SJCRH30 (cell line): ENCODE measurements at regions not wholly inside any gene's neighbourhood (a gene's known extent, or its start where the extent isn't known, plus 50 kb on each side); places are given as distances from the start of the nearest gene placed in this dataset.
"Not testable (repeated sequence)": the region's sequence is repeated elsewhere in the genome, so short reads cannot be mapped to it uniquely, and the experiment has no call there.

Experiments
- DNase-seq, 2 experiments: peaks; one replicate each; pipeline ENCODE4 v3.0.0-alpha.2; 2015 to 2020
- H3K27ac ChIP-seq: fragments of 250-450 bp; sonication (Bioruptor Pico); 2 replicates; pipeline ENCODE4 v1.5.1; 2020; ENCODE audit warnings: mild to moderate bottlenecking, moderate library complexity
- H3K27me3 ChIP-seq: fragments of 250-450 bp; sonication (Bioruptor Pico); 2 replicates; pipeline ENCODE4 v1.5.1; 2020; ENCODE audit warnings: mild to moderate bottlenecking, moderate library complexity
- H3K36me3 ChIP-seq: fragments of 250-450 bp; sonication (Bioruptor Pico); 2 replicates; pipeline ENCODE4 v1.5.1; 2020; ENCODE audit warnings: mild to moderate bottlenecking, moderate library complexity
- H3K4me1 ChIP-seq: fragments of 250-450 bp; sonication (Bioruptor Pico); 2 replicates; pipeline ENCODE4 v1.5.1; 2020; ENCODE audit warnings: mild to moderate bottlenecking, moderate library complexity
- H3K4me3 ChIP-seq: fragments of 250-450 bp; sonication (Bioruptor Pico); 2 replicates; pipeline ENCODE4 v1.5.1; 2020; ENCODE audit warnings: mild to moderate bottlenecking, moderate library complexity
- H3K9me3 ChIP-seq: fragments of 250-450 bp; sonication (Bioruptor Pico); replicated peaks from 2 replicates; pipeline ENCODE4 v1.5.1; 2020; ENCODE audit warnings: mild to moderate bottlenecking, moderate library complexity

DNA sequence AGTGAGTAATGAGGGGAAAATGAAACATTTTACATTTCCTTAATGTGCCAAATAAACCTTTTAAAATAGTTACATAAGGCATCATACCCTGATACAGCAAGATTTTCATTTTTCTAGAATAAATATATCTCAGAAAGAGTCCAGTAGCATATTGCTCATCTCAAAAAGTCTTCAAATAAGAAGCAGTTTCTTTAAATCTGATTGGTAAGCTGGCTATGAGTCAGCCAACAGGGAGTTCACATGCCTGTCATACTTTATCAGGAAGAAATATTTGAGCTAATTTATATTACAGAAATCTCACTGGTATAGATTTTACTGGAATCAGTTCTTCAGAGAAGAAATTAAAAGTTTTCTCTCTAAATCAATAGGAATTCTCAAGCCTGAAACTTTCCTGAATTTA lies 258.1 kb downstream of the C11orf87 start:
- DNase-seq, result no peak
- Histone ChIP-seq H3K27me3 (no peaks in the 10 kb centered on the region), H3K4me1 (no peaks in the 10 kb centered on the region), H3K36me3 (no peaks in the 10 kb centered on the region), H3K9me3 (no peaks in the 10 kb centered on the region), H3K4me3 (no peak overlapping the region), H3K27ac (no peak overlapping the region)

GRCh38 chr11:109682788-109683187 lies 260.8 kb downstream of the C11orf87 start:
- not testable (repeated sequence) for DNase-seq, H3K36me3 ChIP-seq, H3K27me3 ChIP-seq, H3K9me3 ChIP-seq, H3K27ac ChIP-seq, H3K4me3 ChIP-seq, H3K4me1 ChIP-seq

GRCh38 chr11:109695696-109696095 lies 273.7 kb downstream of the C11orf87 start:
- H3K27me3 ChIP-seq, result no peaks in the 10 kb centered on the region
- no peaks in the 10 kb centered on the region for H3K36me3 ChIP-seq
- no peaks in the 10 kb centered on the region for H3K9me3 ChIP-seq
- no peaks in the 10 kb centered on the region for H3K4me1 ChIP-seq
- H3K4me3 ChIP-seq, result no peak overlapping the region
- peak in 1 of 2 experiments; percentile 1 for DNase-seq
- no peak overlapping the region for H3K27ac ChIP-seq

DNA sequence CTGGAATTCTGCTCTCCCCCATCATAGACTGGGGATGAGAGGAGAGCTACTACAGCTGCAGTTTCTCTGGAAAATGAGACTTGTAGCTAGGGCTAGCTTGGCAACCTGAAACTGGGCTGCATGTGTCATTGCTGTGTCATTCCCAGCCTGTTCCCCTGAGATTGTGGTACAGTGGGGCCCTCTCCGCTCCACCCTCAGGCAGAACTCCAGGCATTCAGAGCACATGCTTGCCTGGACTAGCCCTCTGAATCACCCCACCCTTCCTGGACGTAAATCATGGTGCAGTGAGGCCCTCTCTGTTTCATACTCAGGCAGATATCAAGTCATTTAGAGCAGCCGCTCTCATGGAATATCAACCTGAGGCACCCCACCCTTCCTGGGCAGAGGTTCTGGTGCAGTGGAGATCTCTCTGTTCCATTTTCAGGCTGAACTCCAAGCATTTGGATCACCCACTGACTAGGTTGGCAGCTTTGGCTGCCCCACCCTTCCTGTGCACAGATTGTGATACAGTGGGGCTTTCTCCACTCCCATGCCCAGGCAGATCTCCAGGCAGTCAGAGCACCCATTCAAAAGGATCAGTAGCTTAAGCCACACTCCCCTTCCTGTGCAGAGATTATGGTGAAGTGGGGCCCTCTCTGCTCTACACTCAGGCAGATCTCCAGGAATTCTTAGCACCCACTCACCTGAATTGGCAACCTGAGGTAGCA lies 274.4 kb downstream of the C11orf87 start:
- H3K4me3 ChIP-seq, result no peak overlapping the region
- H3K36me3 ChIP-seq, result no peaks in the 10 kb centered on the region
- H3K9me3 ChIP-seq, result no peaks in the 10 kb centered on the region
- no peaks in the 10 kb centered on the region for H3K27me3 ChIP-seq
- H3K4me1 ChIP-seq, result no peaks in the 10 kb centered on the region
- peak in 1 of 2 experiments; percentile 1 for DNase-seq
- no peak overlapping the region for H3K27ac ChIP-seq

DNA sequence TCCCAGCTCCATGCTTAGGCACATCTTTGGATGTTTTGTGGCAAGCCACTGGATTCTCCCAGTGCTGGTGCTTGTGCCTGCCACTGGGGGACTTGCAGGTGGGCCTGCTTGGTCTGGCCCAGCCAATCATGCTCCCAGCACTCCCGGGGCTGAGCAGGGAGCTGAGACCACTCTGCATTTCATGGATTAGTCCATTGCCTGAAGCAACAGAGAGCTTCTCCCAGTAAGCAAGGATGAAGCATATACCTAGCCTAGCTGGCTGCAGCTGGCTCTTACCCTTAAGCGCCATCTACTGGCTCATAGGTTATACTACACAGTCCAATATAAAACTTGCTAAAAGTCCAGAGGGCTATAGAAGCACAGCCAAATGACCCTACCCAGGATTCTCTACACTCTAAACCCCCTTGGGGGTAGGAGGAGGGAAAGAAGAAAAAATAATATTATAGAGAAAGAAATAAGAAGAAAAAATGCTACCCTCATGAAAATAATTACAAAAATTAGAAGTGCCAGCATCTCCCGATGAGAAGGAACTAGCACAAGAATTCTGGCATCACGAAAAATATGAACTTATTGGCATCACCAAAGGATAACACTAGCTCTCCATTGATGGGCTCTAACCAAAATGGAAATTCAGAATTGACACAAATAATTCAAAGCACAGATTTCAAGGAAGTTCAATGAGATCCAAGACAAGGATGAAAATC lies 275.3 kb downstream of the C11orf87 start:
- DNase-seq, result peak; percentile 16 to 61
- Histone ChIP-seq H3K9me3 (no peaks in the 10 kb centered on the region), H3K27ac (no peak overlapping the region)

DNA sequence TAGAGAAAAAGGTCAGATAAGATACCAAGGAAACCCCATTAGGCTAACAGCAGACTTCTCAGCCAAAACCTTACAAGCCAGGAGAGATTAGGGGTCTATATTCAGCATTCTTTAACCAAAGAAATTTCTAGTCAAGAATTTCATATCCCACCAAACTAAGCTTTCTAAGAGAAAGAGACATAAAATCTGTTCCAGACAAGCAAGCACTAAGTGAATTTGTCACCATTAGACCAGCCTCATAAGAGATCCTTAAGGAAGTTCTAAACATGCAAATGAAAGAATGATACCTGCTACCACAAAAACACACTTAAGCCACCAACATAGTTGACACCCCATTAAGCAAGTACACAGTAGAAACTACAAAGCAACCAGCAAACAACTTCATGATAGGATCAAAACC lies 276.2 kb downstream of the C11orf87 start:
- no peaks in the 10 kb centered on the region for H3K9me3 ChIP-seq
- H3K27ac ChIP-seq, result no peak overlapping the region
- no peak overlapping the region for H3K4me3 ChIP-seq
- H3K27me3 ChIP-seq, result no peaks in the 10 kb centered on the region
- no peak for DNase-seq
- H3K4me1 ChIP-seq, result no peaks in the 10 kb centered on the region
- no peaks in the 10 kb centered on the region for H3K36me3 ChIP-seq

More for the DNA sequence above, 275.3 kb downstream of the C11orf87 start:
- Histone ChIP-seq H3K4me3 (no peak overlapping the region), H3K36me3 (no peaks in the 10 kb centered on the region), H3K4me1 (no peaks in the 10 kb centered on the region), H3K27me3 (no peaks in the 10 kb centered on the region)

DNA sequence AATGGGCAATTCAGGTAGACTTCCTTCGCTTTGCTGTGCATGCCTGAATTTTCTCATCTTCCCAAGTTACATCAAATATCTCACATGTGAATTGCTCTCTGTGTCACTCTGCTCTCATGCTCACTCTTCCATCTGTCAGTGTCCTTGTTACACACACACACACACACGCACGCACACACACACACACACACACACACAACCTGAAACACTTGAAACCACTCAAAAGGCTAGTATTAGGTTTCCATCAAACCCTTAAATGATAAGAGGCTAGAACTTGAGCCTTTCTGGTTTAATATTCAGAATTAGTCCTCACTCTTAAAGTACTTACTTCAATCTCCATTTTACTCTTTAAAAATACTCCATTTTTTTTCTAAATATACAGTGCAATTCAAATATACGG lies 282.4 kb downstream of the C11orf87 start:
- no peak for DNase-seq
- H3K27me3 ChIP-seq, result no peaks in the 10 kb centered on the region
- H3K27ac ChIP-seq, result no peak overlapping the region
- H3K9me3 ChIP-seq, result no peaks in the 10 kb centered on the region
- H3K36me3 ChIP-seq, result no peaks in the 10 kb centered on the region
- no peak overlapping the region for H3K4me3 ChIP-seq
- H3K4me1 ChIP-seq, result no peaks in the 10 kb centered on the region

DNA sequence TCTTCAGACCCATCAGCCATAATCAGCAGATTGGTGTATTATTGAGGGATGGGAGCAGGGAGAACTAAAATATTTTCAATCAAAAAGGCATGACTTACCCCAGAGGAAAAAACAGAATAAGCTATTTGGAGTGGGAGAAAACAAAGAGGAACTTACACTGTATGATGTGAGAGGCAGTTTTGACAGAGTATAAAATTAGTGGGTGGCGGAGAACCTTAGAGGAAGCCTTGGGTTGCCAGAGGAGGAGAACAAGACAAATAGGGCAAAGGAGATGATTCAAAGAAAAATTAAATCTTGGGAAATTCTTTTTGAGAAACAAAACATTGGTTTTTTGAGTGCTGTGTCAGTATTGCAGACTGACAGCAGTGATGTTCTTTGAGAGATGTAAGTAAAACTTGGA lies 285.0 kb downstream of the C11orf87 start:
- H3K4me3 ChIP-seq, result no peak overlapping the region
- no peak overlapping the region for H3K27ac ChIP-seq
- no peaks in the 10 kb centered on the region for H3K4me1 ChIP-seq
- no peaks in the 10 kb centered on the region for H3K27me3 ChIP-seq
- no peaks in the 10 kb centered on the region for H3K9me3 ChIP-seq
- H3K36me3 ChIP-seq, result no peaks in the 10 kb centered on the region
- no peak for DNase-seq

DNA sequence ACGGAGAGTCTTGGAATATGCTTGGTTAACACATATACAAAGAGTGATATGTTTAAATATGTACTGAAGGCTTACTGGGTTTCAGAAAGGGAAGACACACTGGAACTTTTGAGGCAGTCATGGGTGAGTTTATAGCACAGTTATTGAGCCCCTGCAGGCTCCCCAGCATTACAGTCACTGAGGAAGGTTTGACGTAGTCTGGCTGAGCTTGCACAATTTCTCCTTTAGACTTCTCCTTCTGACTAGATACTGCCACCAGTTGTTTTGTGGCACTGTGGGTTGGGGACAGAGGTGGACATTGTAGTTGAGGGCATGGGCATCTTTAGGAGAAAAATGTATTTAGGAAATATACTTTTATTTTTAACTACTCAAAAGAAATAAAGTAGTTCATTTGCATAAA lies 285.4 kb downstream of the C11orf87 start:
- H3K36me3 ChIP-seq, result no peaks in the 10 kb centered on the region
- no peaks in the 10 kb centered on the region for H3K27me3 ChIP-seq
- H3K9me3 ChIP-seq, result no peaks in the 10 kb centered on the region
- no peak overlapping the region for H3K4me3 ChIP-seq
- no peak overlapping the region for H3K27ac ChIP-seq
- no peaks in the 10 kb centered on the region for H3K4me1 ChIP-seq
- no peak for DNase-seq

GRCh38 chr11:109708184-109708583 lies 286.2 kb downstream of the C11orf87 start:
- no peak for DNase-seq
- Histone ChIP-seq H3K4me1 (no peaks in the 10 kb centered on the region), H3K27me3 (no peaks in the 10 kb centered on the region), H3K36me3 (no peaks in the 10 kb centered on the region), H3K27ac (no peak overlapping the region), H3K9me3 (no peaks in the 10 kb centered on the region), H3K4me3 (no peak overlapping the region)

DNA sequence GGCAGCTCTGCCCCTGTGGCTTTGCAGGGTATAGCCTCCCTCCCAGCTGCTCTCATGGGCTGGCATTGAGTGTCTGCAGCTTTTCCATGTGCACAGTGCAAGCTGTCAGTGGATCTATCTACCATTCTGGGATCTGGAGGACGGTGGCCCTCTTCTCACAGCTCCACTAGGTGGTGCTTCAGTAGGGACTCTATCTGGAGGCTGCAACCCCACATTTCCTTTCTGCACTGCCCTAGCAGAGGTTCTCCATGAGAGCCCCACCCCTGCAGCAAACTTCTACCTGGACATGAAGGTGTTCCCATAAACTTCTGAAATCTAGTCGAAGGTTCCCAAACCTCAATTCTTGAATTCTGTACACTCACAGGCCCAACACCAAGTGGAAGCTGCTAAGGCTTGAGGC lies 292.5 kb downstream of the C11orf87 start:
- H3K4me3 ChIP-seq, H3K27ac ChIP-seq, H3K27me3 ChIP-seq, DNase-seq, H3K9me3 ChIP-seq, H3K36me3 ChIP-seq, H3K4me1 ChIP-seq: not testable (repeated sequence)

- not testable (repeated sequence) for H3K27me3 ChIP-seq, H3K4me3 ChIP-seq, H3K4me1 ChIP-seq, DNase-seq, H3K36me3 ChIP-seq, H3K9me3 ChIP-seq, H3K27ac ChIP-seq
Observed at GRCh38 chr11:109715424-109715823, 293.4 kb downstream of the C11orf87 start.

DNA sequence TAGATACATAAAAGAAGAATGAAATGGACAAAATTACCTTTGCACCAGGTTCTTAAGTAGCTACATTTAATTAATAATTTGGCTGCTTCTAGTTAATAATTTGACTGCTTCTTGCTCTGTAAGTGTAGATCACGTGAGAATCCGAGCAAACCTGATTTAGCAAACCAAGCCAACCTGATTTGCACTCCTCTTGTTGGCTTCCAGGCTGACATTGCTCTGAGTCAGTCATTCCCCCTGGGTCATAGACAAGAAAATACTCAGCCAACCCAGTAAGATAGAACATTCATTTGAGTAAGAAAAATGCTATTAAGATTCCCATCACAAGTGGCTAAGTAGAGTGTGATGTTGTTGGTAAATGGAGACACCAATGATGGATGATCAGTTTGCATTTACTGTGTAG lies 304.1 kb downstream of the C11orf87 start:
- no peak for DNase-seq
- Histone ChIP-seq H3K27ac (no peak overlapping the region), H3K36me3 (no peaks in the 10 kb centered on the region), H3K9me3 (no peaks in the 10 kb centered on the region), H3K27me3 (no peaks in the 10 kb centered on the region), H3K4me1 (no peaks in the 10 kb centered on the region), H3K4me3 (no peak overlapping the region)

GRCh38 chr11:109728056-109728455 lies 306.1 kb downstream of the C11orf87 start:
- Histone ChIP-seq H3K36me3 (no peaks in the 10 kb centered on the region), H3K4me1 (no peaks in the 10 kb centered on the region), H3K27ac (no peak overlapping the region), H3K4me3 (no peak overlapping the region), H3K27me3 (no peaks in the 10 kb centered on the region), H3K9me3 (no peaks in the 10 kb centered on the region)
- no peak for DNase-seq

GRCh38 chr11:109729761-109730160 lies 307.8 kb downstream of the C11orf87 start:
- H3K27me3 ChIP-seq, result no peaks in the 10 kb centered on the region
- H3K27ac ChIP-seq, result no peak overlapping the region
- H3K9me3 ChIP-seq, result no peaks in the 10 kb centered on the region
- DNase-seq, result no peak
- H3K4me3 ChIP-seq, result no peak overlapping the region
- H3K4me1 ChIP-seq, result no peaks in the 10 kb centered on the region
- H3K36me3 ChIP-seq, result no peaks in the 10 kb centered on the region

- Histone ChIP-seq H3K4me3 (no peak overlapping the region), H3K27me3 (no peaks in the 10 kb centered on the region), H3K9me3 (no peaks in the 10 kb centered on the region), H3K27ac (no peak overlapping the region), H3K4me1 (no peaks in the 10 kb centered on the region), H3K36me3 (no peaks in the 10 kb centered on the region)
- no peak for DNase-seq
Observed at GRCh38 chr11:109730669-109731068, 308.7 kb downstream of the C11orf87 start.
